Nephron (organoid): ENCODE measurements at regions not wholly inside any gene's neighbourhood (a gene's known extent, or its start where the extent isn't known, plus 50 kb on each side); places are given as distances from the start of the nearest gene placed in this dataset.

Experiments used
- H3K27ac Mint-ChIP-seq, 3 experiments: 2 replicates each; pipeline ENCODE4 v1.8.0; 2020; ENCODE audit warnings: mixed read lengths in 3 of 3, mild to moderate bottlenecking in 2 of 3, moderate library complexity in 1 of 3
- H3K27me3 Mint-ChIP-seq: 2 replicates; pipeline ENCODE4 v1.8.0; 2021; ENCODE audit warnings: low read depth, mild to moderate bottlenecking, moderate library complexity, mixed read lengths
- H3K36me3 Mint-ChIP-seq: 2 replicates; pipeline ENCODE4 v1.8.0; 2020; ENCODE audit warnings: low read depth, mixed read lengths
- H3K4me1 Mint-ChIP-seq: 2 replicates; pipeline ENCODE4 v1.8.0; 2020; ENCODE audit warnings: mixed read lengths
- H3K4me3 Mint-ChIP-seq, 3 experiments: 2 replicates each; pipeline ENCODE4 v1.8.0; 2020; ENCODE audit warnings: mild to moderate bottlenecking in 3 of 3, mixed read lengths in 3 of 3, moderate library complexity in 2 of 3
- H3K9me3 Mint-ChIP-seq: 2 replicates; pipeline ENCODE4 v1.8.0; 2020; ENCODE audit warnings: mixed read lengths
- CTCF ChIP-seq, 3 experiments: fragments of 200-600 bp; sonication (generic); IDR thresholded peaks; one replicate each; pipeline ENCODE4 v1.5.0; 2021; ENCODE audit warnings: antibody characterized with exemption in 3 of 3; ENCODE audit not compliant: unreplicated experiment in 3 of 3

- H3K36me3 Mint-ChIP-seq: no peaks in the 10 kb centered on the region
- peak overlapping the region; percentile 85 to 98 (median 96) for H3K27ac Mint-ChIP-seq
- H3K27me3 Mint-ChIP-seq: no peaks in the 10 kb centered on the region
- H3K4me3 Mint-ChIP-seq: peak overlapping the region in 2 of 3 experiments; percentile 44 to 60
- no peak for TF ChIP-seq CTCF (IDR thresholded peaks at IDR 0.05; ENCODE audit: unreplicated experiment in 3 of 3)
- no peaks in the 10 kb centered on the region for H3K9me3 Mint-ChIP-seq
- H3K4me1 Mint-ChIP-seq: peaks cover 38% of the 10 kb centered on the region
Observed at GRCh38 chr15:95825671-95826411, 504.7 kb upstream of the NR2F2 start.

- Mint-ChIP-seq H3K27ac (peak overlapping the region; percentile 85 to 98 (median 96)), H3K9me3 (no peaks in the 10 kb centered on the region), H3K27me3 (no peaks in the 10 kb centered on the region), H3K4me1 (peaks cover 38% of the 10 kb centered on the region), H3K36me3 (no peaks in the 10 kb centered on the region), H3K4me3 (peak overlapping the region in 1 of 3 experiments; percentile 28)
- TF ChIP-seq CTCF (IDR thresholded peaks at IDR 0.05; ENCODE audit: unreplicated experiment in 3 of 3): peak; percentile 15 to 37 (median 34)
Observed at GRCh38 chr15:95826412-95827195, 503.9 kb upstream of the NR2F2 start.

GRCh38 chr15:95829062-95829461 lies 501.4 kb upstream of the NR2F2 start:
- H3K27ac Mint-ChIP-seq: peak overlapping the region; percentile 47 to 65 (median 62)
- H3K36me3 Mint-ChIP-seq: no peaks in the 10 kb centered on the region
- no peak overlapping the region for H3K4me3 Mint-ChIP-seq
- TF ChIP-seq CTCF (IDR thresholded peaks at IDR 0.05; ENCODE audit: unreplicated experiment in 3 of 3): no peak
- no peaks in the 10 kb centered on the region for H3K27me3 Mint-ChIP-seq
- no peaks in the 10 kb centered on the region for H3K9me3 Mint-ChIP-seq
- peaks cover 47% of the 10 kb centered on the region for H3K4me1 Mint-ChIP-seq

GRCh38 chr15:95830281-95830680 lies 500.2 kb upstream of the NR2F2 start:
- no peaks in the 10 kb centered on the region for H3K9me3 Mint-ChIP-seq
- H3K4me3 Mint-ChIP-seq: no peak overlapping the region
- H3K27me3 Mint-ChIP-seq: no peaks in the 10 kb centered on the region
- peaks cover 52% of the 10 kb centered on the region for H3K4me1 Mint-ChIP-seq
- H3K36me3 Mint-ChIP-seq: no peaks in the 10 kb centered on the region
- H3K27ac Mint-ChIP-seq: peak overlapping the region in 2 of 3 experiments; percentile 62 to 65
- no peak for TF ChIP-seq CTCF (IDR thresholded peaks at IDR 0.05; ENCODE audit: unreplicated experiment in 3 of 3)

GRCh38 chr15:95832668-95833067 lies 497.8 kb upstream of the NR2F2 start:
- H3K4me1 Mint-ChIP-seq: peaks cover 33% of the 10 kb centered on the region
- H3K4me3 Mint-ChIP-seq: no peak overlapping the region
- no peak for TF ChIP-seq CTCF (IDR thresholded peaks at IDR 0.05; ENCODE audit: unreplicated experiment in 3 of 3)

More at GRCh38 chr15:95832668-95833067, 497.8 kb upstream of the NR2F2 start:
- Mint-ChIP-seq H3K27ac (peak overlapping the region in 2 of 3 experiments; percentile 23 to 85), H3K9me3 (no peaks in the 10 kb centered on the region), H3K36me3 (no peaks in the 10 kb centered on the region), H3K27me3 (no peaks in the 10 kb centered on the region)
